ENCODE measurements at regions not wholly inside any gene's neighbourhood (a gene's known extent, or its start where the extent isn't known, plus 50 kb on each side); places are given as distances from the start of the nearest gene placed in this dataset.
"Not testable (repeated sequence)": the region's sequence is repeated elsewhere in the genome, so short reads cannot be mapped to it uniquely, and the experiment has no call there.

DNA sequence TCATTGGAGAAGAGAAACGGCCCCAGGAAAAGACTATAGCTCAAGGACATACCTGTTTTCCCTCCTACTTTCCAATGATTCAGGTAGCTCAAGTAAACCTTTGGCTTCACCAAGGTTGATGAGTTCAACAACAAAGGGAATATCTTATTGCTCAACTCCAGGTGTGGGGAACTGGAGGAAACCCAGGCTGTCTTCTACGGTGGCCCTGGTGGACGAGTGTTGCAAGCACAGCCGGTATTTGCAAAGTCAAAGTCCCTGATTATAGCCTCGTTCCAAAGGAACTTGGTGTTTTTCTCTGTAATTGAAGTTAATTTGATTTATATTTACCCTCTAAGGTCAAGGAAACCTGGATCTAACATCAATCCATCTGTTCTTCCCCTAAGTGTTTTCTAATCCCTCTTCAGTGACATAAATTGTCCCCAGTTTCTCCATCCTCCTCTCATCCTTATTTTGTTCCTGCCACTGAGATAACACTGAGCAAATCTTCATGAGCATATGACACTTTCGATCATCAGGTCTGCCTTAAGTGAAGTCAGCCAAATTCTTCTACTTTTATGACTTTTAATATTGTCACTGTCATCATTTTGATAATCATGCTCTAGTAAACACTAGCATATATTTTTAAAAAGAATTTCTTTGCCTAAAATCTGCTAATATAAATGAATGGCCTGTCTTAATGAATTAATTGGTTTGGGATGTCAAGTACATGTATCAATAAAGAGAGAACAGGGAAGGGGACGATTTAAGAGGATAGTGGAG, 174.6 kb upstream of the TBX3 start:
- DNase-seq (ENCODE audit: low read depth): no peak

DNA sequence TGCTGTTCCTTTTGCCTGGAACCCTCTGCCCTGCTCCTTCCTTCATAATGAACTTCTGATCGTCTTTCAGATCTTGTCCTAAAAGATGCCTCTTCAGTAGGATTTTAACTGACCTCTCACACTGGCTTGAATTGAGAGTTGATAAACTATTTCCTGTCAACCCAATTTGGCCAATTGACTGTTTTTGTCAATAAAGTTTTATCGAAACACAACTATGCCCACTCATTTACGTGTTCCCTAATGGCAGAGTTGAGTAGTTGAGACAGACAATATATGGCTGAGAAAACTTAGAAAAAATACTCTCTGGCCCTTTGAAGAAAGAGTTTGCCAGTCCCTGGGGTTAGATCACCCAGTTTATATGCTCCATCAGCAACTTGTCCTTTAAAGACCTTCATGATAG, 171.7 kb upstream of the TBX3 start:
- DNase-seq (ENCODE audit: low read depth): no peak

GRCh38 chr12:114852976-114853529, 169.1 kb upstream of the TBX3 start:
- no peak for DNase-seq (ENCODE audit: low read depth)

DNA sequence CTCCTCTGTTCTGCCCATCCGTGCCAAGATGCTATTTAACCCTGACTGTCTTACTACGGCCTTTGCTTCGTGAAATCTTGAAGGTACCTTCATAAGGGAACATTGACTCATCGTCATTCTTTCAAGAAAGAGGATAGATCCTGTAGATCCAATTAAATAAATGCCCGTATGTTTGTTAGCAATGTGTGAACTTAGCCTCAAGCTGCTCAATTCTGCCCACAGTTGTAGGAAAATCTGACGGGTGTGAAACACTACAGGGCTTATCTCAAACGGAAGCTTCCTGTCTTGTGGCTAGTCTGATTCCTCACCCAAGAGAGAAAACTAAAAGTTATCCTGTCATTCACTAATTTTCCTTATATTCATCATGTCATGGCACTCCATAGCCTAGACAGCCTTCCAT, 168.0 kb upstream of the TBX3 start:
- DNase-seq (ENCODE audit: low read depth): no peak

DNA sequence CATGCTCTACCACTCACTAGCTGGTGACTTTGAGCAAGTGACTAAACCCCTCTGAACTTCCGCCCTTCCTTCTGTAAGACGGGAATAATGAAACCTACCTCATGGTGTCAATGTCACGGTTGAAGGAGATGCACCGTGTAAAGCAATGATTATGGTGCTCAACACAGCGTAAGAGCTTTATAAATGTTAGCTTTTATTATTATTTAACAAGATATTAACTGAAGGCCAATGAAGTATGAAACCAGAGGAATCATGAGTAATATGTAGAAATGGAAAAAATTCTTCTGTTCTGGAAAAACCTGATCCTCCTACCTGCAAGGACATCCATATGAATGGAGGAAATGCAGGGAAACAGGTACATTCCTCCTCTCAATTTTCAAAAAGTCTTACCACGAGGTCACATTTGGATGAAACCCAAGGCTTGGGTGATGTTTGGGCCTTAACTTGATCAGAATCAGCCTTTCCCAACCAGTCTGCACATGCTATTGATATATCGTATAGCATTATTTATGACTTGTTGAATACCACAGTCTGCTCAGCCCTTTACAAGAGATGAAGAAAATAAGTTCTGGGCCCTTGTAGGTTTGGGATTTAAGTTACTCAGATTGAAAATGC, 166.8 kb upstream of the TBX3 start:
- DNase-seq (ENCODE audit: low read depth): no peak

DNA sequence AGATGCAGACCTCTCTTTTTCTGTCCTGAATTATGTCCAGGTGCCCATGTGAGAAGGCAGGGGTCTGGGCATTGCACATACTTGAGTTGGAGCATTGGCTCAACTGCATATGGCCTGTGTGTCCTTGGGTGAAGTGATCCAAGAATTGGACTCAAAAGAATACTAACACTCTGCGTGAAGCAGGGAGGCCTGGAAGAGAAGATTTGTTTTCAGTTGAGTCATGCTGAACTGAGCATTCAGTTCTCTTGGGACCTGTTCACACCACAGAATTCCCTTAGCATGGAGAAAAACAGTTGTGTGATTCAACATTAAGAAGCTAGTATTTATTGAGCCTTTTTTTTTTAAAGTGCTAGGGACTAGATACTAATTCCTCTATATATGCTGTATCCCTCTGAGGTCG, 164.7 kb upstream of the TBX3 start:
- peak; percentile 40 for DNase-seq (ENCODE audit: low read depth)

- DNase-seq (ENCODE audit: low read depth): no peak
Measured at GRCh38 chr12:114847441-114848035, 163.6 kb upstream of the TBX3 start.

DNA sequence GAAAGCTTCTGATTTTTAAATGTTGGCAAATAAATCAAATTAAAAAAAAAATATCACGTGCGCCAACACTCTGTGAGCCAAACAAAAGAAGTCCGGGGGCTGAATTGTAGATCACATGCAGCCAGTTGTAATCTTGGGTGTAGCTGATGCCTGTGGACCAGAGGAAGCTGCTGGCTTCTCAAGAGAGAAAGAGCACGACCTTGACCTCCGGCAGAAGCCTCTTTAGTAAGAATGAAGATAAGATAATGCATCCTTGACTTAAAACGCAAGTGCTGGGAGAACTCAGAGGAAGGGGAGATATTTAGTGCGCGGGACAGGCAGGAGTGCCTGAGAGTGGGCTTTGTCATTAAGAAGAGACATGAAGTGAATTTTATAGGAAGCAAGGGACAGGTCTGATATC, 162.8 kb upstream of the TBX3 start:
- DNase-seq (ENCODE audit: low read depth): no peak

- DNase-seq (ENCODE audit: low read depth): no peak
Measured at GRCh38 chr12:114841557-114842251, 157.7 kb upstream of the TBX3 start.

DNA sequence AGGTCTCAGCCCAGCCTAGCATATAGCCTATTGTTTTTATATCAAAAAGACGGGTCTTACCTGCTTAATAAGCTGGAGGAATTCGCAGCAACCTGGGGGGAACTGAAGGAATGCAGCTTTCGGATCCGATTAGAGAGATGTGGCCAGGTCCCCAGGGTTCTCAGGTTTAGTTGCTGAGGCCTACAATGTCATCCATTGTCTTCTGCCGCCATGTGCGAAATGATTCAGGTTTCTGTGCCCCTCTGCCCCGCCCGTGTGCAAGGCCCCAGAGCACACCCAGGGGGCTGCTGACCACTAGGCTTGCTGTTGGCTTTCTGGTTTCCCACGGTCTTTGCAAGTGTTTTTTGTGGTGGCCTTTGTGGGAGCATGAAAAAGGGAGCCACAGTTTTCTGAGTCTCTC, 154.5 kb upstream of the TBX3 start:
- DNase-seq (ENCODE audit: low read depth): no peak

DNA sequence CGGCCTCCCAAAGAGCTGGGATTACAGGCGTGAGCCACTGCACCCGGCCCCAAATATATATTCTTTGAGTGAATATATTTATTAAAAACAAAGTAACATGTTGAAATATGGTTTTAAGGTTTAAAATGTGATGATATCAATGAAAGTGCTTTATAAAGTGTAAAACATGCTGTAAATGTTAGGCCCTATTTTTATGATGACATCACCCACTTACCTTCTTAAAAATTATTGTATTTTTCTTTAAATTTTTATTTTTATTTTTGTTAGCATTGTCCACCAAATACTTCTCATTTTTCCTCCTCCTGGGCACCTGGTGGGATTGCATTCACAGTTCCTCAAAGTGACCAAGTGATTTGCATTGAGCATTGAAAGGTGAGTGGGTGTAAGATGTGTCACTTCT, 152.6 kb upstream of the TBX3 start:
- no peak for DNase-seq (ENCODE audit: low read depth)

DNA sequence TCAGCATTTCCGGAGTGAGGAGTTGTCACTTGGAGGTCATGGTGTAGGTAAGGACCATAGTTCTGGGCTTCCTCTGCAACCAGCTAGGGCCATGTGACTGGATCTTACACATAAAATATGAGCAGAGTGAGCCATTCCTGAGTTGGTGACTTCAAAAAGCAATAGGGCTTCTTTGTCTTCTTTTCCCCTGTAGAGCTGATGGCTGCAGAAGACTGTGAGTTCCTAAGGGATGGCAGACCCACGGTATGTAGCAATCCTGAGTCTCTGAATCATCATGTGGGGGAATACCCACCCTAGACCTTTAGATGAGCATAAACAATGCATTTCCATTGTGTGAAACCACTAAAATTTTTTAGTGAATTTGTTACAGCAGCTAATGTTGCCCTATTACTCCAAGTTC, 151.1 kb upstream of the TBX3 start:
- peak; percentile 43 for DNase-seq (ENCODE audit: low read depth)

DNA sequence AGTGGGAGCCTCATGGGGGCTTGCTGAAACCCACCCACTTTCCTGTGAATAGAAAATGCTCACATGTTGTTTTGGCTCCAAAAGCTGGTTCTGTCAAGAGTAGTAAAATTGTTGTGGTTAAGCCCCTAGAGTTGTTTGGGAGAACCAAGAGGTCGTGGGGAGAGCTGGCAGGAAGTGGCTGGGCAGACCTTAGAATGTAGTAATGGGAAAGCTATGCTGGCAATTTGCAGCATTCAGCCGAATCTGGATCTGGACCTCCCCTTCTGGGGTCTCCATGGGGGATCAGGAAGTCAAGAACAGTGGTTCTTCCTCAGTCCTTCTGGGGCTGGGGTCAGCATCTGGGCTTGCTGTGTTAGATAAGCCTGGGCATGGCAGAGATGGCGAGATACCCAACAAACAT, 150.6 kb upstream of the TBX3 start:
- DNase-seq (ENCODE audit: low read depth): peak; percentile 34

DNA sequence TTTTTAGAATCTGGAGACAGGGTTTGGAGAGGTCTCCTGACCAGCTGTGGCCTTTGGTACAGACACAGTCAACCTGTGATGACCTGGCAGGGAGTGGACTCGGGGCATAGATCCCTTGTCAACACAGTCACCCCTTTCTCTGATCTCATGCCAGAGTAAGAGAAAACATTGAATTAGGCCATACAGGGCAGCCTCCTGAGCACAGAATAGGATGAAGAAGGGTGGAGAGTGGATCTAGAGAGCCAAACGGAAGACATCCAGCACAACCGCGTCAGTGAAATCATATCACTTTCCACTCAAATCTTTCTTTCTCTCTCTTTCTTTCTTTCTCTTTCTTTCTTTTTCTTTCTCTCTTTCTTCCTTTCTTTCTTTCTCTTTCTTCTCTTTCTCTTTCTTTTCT, 145.9 kb upstream of the TBX3 start:
- no peak for DNase-seq (ENCODE audit: low read depth)

- not testable (repeated sequence) for DNase-seq (ENCODE audit: low read depth)
Measured at GRCh38 chr12:114829244-114829643, 145.3 kb upstream of the TBX3 start.

- DNase-seq (ENCODE audit: low read depth): no peak
Measured at GRCh38 chr12:114827461-114827860, 143.5 kb upstream of the TBX3 start.

GRCh38 chr12:114826244-114826643, 142.3 kb upstream of the TBX3 start:
- no peak for DNase-seq (ENCODE audit: low read depth)

GRCh38 chr12:114823724-114824123, 139.7 kb upstream of the TBX3 start:
- no peak for DNase-seq (ENCODE audit: low read depth)

DNA sequence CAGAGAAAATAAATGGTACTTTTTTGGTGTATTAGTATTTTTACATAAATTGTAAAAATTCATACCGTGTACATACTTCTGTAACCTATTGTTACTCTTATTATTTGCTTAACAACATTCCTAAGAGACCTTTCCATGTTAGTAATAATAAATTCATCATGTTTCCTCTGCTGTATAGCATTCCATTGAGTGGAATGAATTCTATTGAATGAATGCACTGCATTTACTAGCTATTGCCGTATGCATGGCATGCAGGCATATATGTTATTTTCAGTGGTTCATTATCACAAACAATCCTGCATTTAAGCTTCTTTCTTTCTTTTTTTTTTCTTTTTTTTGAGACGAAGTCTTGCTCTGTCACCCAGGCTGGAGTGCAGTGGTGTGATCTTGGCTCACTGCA, 137.6 kb upstream of the TBX3 start:
- DNase-seq (ENCODE audit: low read depth): no peak

DNA sequence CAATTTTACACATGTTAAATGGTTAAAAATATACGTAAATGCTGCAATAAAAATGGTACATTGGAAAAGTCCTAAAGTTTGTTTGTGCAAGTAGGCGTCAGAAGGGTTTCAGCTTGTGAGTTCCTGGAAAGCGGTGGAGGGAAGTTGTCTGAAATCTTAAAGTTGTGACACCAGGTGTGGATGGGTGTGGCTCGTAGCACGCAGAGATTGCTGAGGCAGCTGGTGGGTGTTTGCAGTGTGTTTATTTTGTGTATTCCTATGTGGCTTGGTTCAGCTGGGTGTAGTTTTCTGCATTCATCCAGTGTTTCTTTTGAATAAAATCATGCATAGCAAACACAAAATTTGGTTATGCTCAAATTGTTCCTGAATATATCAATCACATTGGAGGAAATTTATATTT, 136.8 kb upstream of the TBX3 start:
- no peak for DNase-seq (ENCODE audit: low read depth)

- DNase-seq (ENCODE audit: low read depth): no peak
Measured at GRCh38 chr12:114817571-114818425, 133.8 kb upstream of the TBX3 start.
